Esophagus muscularis mucosa (tissue), 4 donors: ENCODE measurements at regions not wholly inside any gene's neighbourhood (a gene's known extent, or its start where the extent isn't known, plus 50 kb on each side); places are given as distances from the start of the nearest gene placed in this dataset.

ENCODE experiments used
- EP300 ChIP-seq: sonication (generic); formaldehyde crosslinking; IDR thresholded peaks from one replicate; pipeline ENCODE4 v1.6.1; 2017; ENCODE audit warnings: antibody characterized with exemption
- POLR2A ChIP-seq: fragments of 450-650 bp; IDR thresholded peaks from one replicate; pipeline ENCODE4 v1.6.1; 2017; ENCODE audit warnings: antibody characterized with exemption, moderate library complexity, mild to moderate bottlenecking, low read depth
- POLR2AphosphoS5 ChIP-seq, 2 donors: sonication (generic); formaldehyde crosslinking; IDR thresholded peaks; one replicate each; pipeline ENCODE4 v1.6.1; 2017; ENCODE audit warnings: antibody characterized with exemption in 2 of 2
- TF ChIP-seq, protein P1 (sequence below), 3 experiments: fragments of 200-600 bp in 2 of 3; fragments of 450-650 bp in 1 of 3; sonication (generic) in 2 of 3; IDR thresholded peaks; one replicate each; pipeline ENCODE4 v1.5.1; 2017 to 2019; ENCODE audit warnings: antibody characterized with exemption in 3 of 3, mild to moderate bottlenecking in 2 of 3, moderate library complexity in 1 of 3

DNA sequence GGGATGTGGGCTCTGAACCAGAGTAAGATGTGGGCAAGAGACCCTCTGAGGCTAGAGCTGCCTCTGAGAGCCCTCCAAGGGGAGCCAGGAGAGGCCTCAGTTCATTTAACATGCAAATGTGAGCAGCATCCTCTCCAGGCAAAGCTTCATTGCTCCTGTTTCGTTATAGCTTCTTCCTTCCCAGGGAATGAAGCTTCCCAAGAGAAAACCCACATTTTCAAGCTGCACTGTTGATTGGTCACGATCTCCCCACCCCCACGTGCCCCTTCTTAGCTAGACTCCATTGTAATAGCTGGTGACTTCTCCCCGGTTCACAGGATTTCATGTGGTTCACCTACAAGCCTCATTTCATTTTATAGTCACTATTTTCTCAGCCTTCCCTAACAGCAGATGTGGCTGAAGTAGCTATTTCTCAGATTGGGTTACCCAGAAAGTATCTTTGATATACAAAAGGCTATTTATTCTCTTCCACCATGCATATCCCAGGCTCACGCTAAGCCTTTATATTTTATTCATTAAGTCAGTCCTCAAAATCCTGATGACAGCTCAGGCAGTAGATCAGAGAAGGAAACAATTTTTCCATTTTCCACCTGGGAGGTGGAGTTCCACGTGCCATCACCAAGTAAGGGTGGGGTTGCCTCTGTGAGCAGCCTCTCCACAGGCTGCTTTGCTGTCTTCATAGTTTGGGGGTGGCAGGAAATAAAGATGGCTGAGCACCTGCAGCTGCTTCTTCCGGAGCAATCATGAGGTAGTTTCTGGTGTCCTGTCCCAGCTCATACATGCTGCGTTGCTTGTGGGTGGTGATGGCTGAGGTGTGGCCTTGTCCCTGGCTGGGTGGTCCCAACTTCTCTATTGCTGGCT, 178.3 kb upstream of the RAB4A start:
- TF ChIP-seq, protein P1, sequence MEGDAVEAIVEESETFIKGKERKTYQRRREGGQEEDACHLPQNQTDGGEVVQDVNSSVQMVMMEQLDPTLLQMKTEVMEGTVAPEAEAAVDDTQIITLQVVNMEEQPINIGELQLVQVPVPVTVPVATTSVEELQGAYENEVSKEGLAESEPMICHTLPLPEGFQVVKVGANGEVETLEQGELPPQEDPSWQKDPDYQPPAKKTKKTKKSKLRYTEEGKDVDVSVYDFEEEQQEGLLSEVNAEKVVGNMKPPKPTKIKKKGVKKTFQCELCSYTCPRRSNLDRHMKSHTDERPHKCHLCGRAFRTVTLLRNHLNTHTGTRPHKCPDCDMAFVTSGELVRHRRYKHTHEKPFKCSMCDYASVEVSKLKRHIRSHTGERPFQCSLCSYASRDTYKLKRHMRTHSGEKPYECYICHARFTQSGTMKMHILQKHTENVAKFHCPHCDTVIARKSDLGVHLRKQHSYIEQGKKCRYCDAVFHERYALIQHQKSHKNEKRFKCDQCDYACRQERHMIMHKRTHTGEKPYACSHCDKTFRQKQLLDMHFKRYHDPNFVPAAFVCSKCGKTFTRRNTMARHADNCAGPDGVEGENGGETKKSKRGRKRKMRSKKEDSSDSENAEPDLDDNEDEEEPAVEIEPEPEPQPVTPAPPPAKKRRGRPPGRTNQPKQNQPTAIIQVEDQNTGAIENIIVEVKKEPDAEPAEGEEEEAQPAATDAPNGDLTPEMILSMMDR (IDR thresholded peaks at IDR 0.05): no peak
- TF ChIP-seq POLR2A: no peak
- TF ChIP-seq POLR2AphosphoS5 (IDR thresholded peaks at IDR 0.05): no peak
- no peak for TF ChIP-seq EP300
